Stimulated activated CD4-positive, alpha-beta T cell treated with anti-CD3 and anti-CD28 coated beads, Interleukin-4, amount 100 ng/mL, for 4 hours (primary cell): ENCODE measurements at regions not wholly inside any gene's neighbourhood (a gene's known extent, or its start where the extent isn't known, plus 50 kb on each side); places are given as distances from the start of the nearest gene placed in this dataset.

Experiments
- DNase-seq, 2 experiments: peaks; one replicate each; pipeline ENCODE4 v3.0.0-alpha.2; 2020

GRCh38 chr19:31562966-31563612 is 213.9 kb upstream of the TSHZ3 start:
- DNase-seq = no peak

- DNase-seq = no peak
Observed at GRCh38 chr19:31567776-31568175, 218.5 kb upstream of the TSHZ3 start.

- no peak for DNase-seq
Observed at GRCh38 chr19:31568724-31569123, 219.5 kb upstream of the TSHZ3 start.

- DNase-seq = no peak
Observed at GRCh38 chr19:31570718-31571117, 221.5 kb upstream of the TSHZ3 start.

- DNase-seq = no peak
Observed at GRCh38 chr19:31572102-31572975, 223.1 kb upstream of the TSHZ3 start.

GRCh38 chr19:31572976-31573298 is 223.7 kb upstream of the TSHZ3 start:
- no peak for DNase-seq

- no peak for DNase-seq
Observed at GRCh38 chr19:31574251-31574973, 225.2 kb upstream of the TSHZ3 start.

- no peak for DNase-seq
Observed at GRCh38 chr19:31575846-31576335, 226.7 kb upstream of the TSHZ3 start.

- DNase-seq = no peak
Observed at GRCh38 chr19:31578326-31578725, 229.1 kb upstream of the TSHZ3 start.

- no peak for DNase-seq
Observed at GRCh38 chr19:31583148-31583547, 233.9 kb upstream of the TSHZ3 start.

GRCh38 chr19:31586282-31586681 is 237.0 kb upstream of the TSHZ3 start:
- no peak for DNase-seq

GRCh38 chr19:31589109-31589508 is 239.9 kb upstream of the TSHZ3 start:
- no peak for DNase-seq

- DNase-seq = no peak
Observed at GRCh38 chr19:31591258-31591657, 242.0 kb upstream of the TSHZ3 start.

- no peak for DNase-seq
Observed at GRCh38 chr19:31592456-31592855, 243.2 kb upstream of the TSHZ3 start.

- DNase-seq = no peak
Observed at GRCh38 chr19:31594701-31595100, 245.5 kb upstream of the TSHZ3 start.

GRCh38 chr19:31595521-31595920 is 246.3 kb upstream of the TSHZ3 start:
- DNase-seq = no peak

GRCh38 chr19:31596751-31597150 is 247.5 kb upstream of the TSHZ3 start:
- no peak for DNase-seq

- DNase-seq = no peak
Observed at GRCh38 chr19:31597616-31598015, 248.4 kb upstream of the TSHZ3 start.

- no peak for DNase-seq
Observed at GRCh38 chr19:31598730-31599238, 249.5 kb upstream of the TSHZ3 start.

- DNase-seq = no peak
Observed at GRCh38 chr19:31600731-31601295, 251.6 kb upstream of the TSHZ3 start.

GRCh38 chr19:31601855-31602254 is 252.6 kb upstream of the TSHZ3 start:
- DNase-seq = no peak

- no peak for DNase-seq
Observed at GRCh38 chr19:31602548-31602947, 253.3 kb upstream of the TSHZ3 start.

- no peak for DNase-seq
Observed at GRCh38 chr19:31604493-31605040, 255.3 kb upstream of the TSHZ3 start.
